Gastrocnemius medialis (tissue), 4 donors: ENCODE measurements at regions not wholly inside any gene's neighbourhood (a gene's known extent, or its start where the extent isn't known, plus 50 kb on each side); places are given as distances from the start of the nearest gene placed in this dataset.

Experiments used
- ATAC-seq, 2 donors: fragments of 150-250 bp; one replicate each; pipeline ENCODE4 v1.9.1; 2016
- DNase-seq, 2 donors: peaks; one replicate each; pipeline ENCODE4 v3.0.0-alpha.2; 2019
- H3K27ac ChIP-seq, 4 donors: fragments of 200-600 bp; sonication (generic); 1 replicate in 1 of 4; 2 replicates in 3 of 4; pipeline ENCODE4 v1.5.1; 2016 to 2018; ENCODE audit warnings: mild to moderate bottlenecking in 2 of 4, moderate library complexity in 1 of 4
- H3K27me3 ChIP-seq, 3 donors: fragments of 200-600 bp; sonication (generic) in 2 of 3; 1 replicate in 1 of 3; 2 replicates in 2 of 3; pipeline versions ENCODE4 v1.5.1 to v1.6.0; 2016 to 2019; ENCODE audit warnings: mild to moderate bottlenecking in 1 of 3, moderate library complexity in 1 of 3
- H3K36me3 ChIP-seq, 2 donors: fragments of 200-600 bp; sonication (generic) in 1 of 2; one replicate each; pipeline ENCODE4 v1.5.1; 2017 to 2018
- H3K4me1 ChIP-seq, 2 donors: fragments of 200-600 bp; sonication (generic) in 1 of 2; one replicate each; pipeline ENCODE4 v1.5.1; 2016 to 2017; ENCODE audit warnings: mild to moderate bottlenecking in 2 of 2
- H3K4me3 ChIP-seq, 4 donors: fragments of 200-600 bp; sonication (generic) in 3 of 4; 1 replicate in 1 of 4; 2 replicates in 3 of 4; pipeline ENCODE4 v1.5.1; 2016 to 2019; ENCODE audit warnings: mild to moderate bottlenecking in 2 of 4
- H3K9me3 ChIP-seq, 3 donors: fragments of 200-600 bp; sonication (generic) in 2 of 3; 1 replicate in 1 of 3; 2 replicates in 2 of 3; pipeline ENCODE4 v1.5.1; 2016 to 2019
- CTCF ChIP-seq, 5 experiments: fragments of 450-650 bp in 3 of 5; fragments of 200-600 bp in 2 of 5; sonication (generic) in 2 of 5; IDR thresholded peaks in 4 of 5; conservative IDR thresholded peaks in 1 of 5; 1 replicate in 4 of 5; 2 replicates in 1 of 5; pipeline ENCODE4 v1.5.1; 2016 to 2019; ENCODE audit warnings: antibody characterized with exemption in 5 of 5, mild to moderate bottlenecking in 3 of 5, moderate library complexity in 3 of 5
- POLR2A ChIP-seq, 2 donors: fragments of 450-650 bp; IDR thresholded peaks; one replicate each; pipeline ENCODE4 v1.6.1; 2017; ENCODE audit warnings: antibody characterized with exemption in 2 of 2, mild to moderate bottlenecking in 2 of 2, moderate library complexity in 2 of 2
- in situ Hi-C, 4 donors: fragments of 200-750 bp; cut with MboI; loops; one replicate each; pipeline versions ENCODE4 v1.15.0 to v1.8.0; 2017; ENCODE audit warnings: low sequenced_read_pairs in 4 of 4
- intact Hi-C: fragments of 100-400 bp; cut with DNase I; formaldehyde crosslinking; loops from one replicate; pipeline ENCODE4 v1.15.1; 2023; ENCODE audit warnings: low total_unique reads

GRCh38 chr1:181356505-181357340, 126.6 kb upstream of the CACNA1E start:
- in situ Hi-C loops (no loop called here), intact Hi-C loops (no loop called here)
- ATAC-seq, result no peak
- Histone ChIP-seq H3K27me3 (no peaks in the 10 kb centered on the region), H3K4me3 (no peak overlapping the region), H3K36me3 (no peaks in the 10 kb centered on the region), H3K4me1 (no peaks in the 10 kb centered on the region), H3K27ac (no peak overlapping the region), H3K9me3 (no peaks in the 10 kb centered on the region)
- TF ChIP-seq CTCF (IDR thresholded peaks at IDR 0.05 in 4 of 5, conservative IDR thresholded peaks at IDR 0.05 in 1 of 5), result no peak
- no peak for TF ChIP-seq POLR2A (IDR thresholded peaks at IDR 0.05)
- DNase-seq, result no peak

- TF ChIP-seq CTCF (IDR thresholded peaks at IDR 0.05 in 4 of 5, conservative IDR thresholded peaks at IDR 0.05 in 1 of 5) (no peak), POLR2A (IDR thresholded peaks at IDR 0.05) (no peak)
- Histone ChIP-seq H3K27ac (no peak overlapping the region), H3K27me3 (no peaks in the 10 kb centered on the region), H3K4me1 (no peaks in the 10 kb centered on the region), H3K4me3 (no peak overlapping the region), H3K36me3 (no peaks in the 10 kb centered on the region), H3K9me3 (no peaks in the 10 kb centered on the region)
- ATAC-seq (no peak), DNase-seq (no peak)
- intact Hi-C loops (no loop called here), in situ Hi-C loops (no loop called here)
Measured at GRCh38 chr1:181359012-181359411, 124.3 kb upstream of the CACNA1E start.

- in situ Hi-C loops (no loop called here), intact Hi-C loops (no loop called here)
- no peak for ATAC-seq
- H3K9me3 ChIP-seq, result no peaks in the 10 kb centered on the region
- no peaks in the 10 kb centered on the region for H3K27me3 ChIP-seq
- DNase-seq, result no peak
- H3K4me1 ChIP-seq, result no peaks in the 10 kb centered on the region
- no peak overlapping the region for H3K27ac ChIP-seq
- TF ChIP-seq POLR2A (IDR thresholded peaks at IDR 0.05) (no peak), CTCF (IDR thresholded peaks at IDR 0.05 in 4 of 5, conservative IDR thresholded peaks at IDR 0.05 in 1 of 5) (no peak)
- no peak overlapping the region for H3K4me3 ChIP-seq
- no peaks in the 10 kb centered on the region for H3K36me3 ChIP-seq
Measured at GRCh38 chr1:181364801-181365200, 118.5 kb upstream of the CACNA1E start.

- peaks cover 0 to 3% (median 0%) of the 10 kb centered on the region in 3 donors for H3K9me3 ChIP-seq
- H3K4me3 ChIP-seq, result no peak overlapping the region
- intact Hi-C loops, result no loop called here
- ATAC-seq (no peak), DNase-seq (no peak)
- H3K27ac ChIP-seq, result no peak overlapping the region
- H3K27me3 ChIP-seq, result no peaks in the 10 kb centered on the region
- in situ Hi-C loops, result no loop called here
- TF ChIP-seq CTCF (IDR thresholded peaks at IDR 0.05 in 4 of 5, conservative IDR thresholded peaks at IDR 0.05 in 1 of 5) (no peak), POLR2A (IDR thresholded peaks at IDR 0.05) (no peak)
- H3K36me3 ChIP-seq, result no peaks in the 10 kb centered on the region
- H3K4me1 ChIP-seq, result no peaks in the 10 kb centered on the region
Measured at GRCh38 chr1:181366910-181367309, 116.4 kb upstream of the CACNA1E start.
